HG03025 (cell line): ENCODE measurements at regions not wholly inside any gene's neighbourhood (a gene's known extent, or its start where the extent isn't known, plus 50 kb on each side); places are given as distances from the start of the nearest gene placed in this dataset.

Experiments used
- ATAC-seq: cut with Tn5 transposase; IDR thresholded peaks from one replicate; pipeline ENCODE4 v1.9.1; 2021; ENCODE audit warnings: mild to moderate bottlenecking, moderate library complexity; ENCODE audit not compliant: unreplicated experiment, low FRiP score

- no peak for ATAC-seq
Observed at GRCh38 chr1:55285834-55286233, 70.7 kb upstream of the USP24 start.

DNA sequence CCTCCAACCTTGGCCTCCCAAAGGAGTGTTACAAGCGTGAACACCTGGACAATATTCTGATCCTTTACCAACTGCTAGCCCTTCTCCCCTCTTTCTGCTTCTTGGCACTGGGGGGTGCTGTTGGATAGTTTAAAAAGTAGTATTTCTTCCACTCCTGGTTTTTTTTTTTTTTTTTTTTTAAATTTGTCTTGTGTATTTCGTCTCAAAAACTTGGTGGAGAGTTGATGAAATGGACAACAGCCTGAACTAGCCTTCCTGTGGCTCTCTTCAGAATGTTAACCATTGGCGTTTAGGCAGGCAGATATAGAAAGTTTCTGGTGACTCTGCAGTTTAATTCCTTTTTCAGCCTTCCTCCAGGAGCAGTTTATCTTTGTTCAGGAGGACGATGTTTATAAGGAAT lies 69.7 kb upstream of the USP24 start:
- ATAC-seq: no peak

GRCh38 chr1:55282058-55282457 lies 66.9 kb upstream of the USP24 start:
- ATAC-seq: no peak

DNA sequence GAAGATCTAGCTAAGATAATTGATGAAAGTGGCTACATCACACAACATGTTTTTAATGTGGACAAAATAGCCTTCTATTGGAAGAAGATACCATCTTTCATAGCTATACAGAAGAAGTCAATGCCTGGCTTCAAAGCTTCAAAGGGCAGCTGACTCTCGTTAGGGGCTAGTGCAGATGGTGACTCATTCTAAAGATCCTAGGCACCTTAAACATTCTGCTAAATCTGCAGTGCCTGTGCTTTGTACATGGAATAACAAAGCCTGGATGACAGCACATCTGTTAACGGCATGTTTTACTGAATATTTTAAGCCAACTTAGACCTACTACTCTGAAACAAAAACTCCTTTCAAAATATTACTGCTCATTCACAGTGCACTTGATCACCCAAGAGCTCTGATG lies 65.6 kb upstream of the USP24 start:
- no peak for ATAC-seq

DNA sequence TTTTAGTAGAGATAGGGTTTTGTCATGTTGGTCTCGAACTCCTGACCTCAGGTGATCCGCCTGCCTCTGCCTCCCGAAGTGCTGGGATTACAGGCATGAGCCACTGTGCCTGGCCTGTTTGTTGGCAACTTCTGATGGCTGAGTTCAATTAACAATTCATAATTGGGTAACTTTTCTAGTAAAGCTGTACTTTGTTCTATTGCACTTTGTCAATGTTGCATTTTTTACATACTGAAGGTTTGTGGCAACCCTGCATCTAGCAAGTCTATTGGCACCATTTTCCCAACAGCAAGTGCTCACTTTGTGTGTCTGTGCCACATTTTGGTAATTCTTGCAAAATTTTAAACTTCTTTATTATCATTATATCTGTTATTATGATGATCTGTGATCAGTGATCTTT lies 64.5 kb upstream of the USP24 start:
- no peak for ATAC-seq

DNA sequence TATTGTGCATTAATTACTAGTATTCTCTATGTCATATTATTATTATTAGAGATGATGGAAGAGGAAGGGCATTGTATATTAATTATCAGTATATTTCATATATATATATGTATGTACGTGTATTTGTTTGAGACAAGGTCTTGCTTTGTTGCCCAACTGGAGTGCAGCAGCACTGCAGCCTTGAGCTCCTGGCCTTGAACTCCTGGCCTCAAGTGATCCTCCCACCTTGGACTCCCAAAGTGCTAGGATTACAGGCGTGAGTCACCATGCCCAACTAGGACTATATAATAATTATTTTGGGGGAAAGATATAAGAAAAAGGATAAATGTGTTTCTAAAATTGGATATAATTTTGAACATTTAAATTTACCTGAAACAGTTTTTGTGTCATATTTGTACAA lies 63.2 kb upstream of the USP24 start:
- ATAC-seq: no peak

- ATAC-seq: peak; percentile 84
Observed at GRCh38 chr1:55277377-55278130, 62.4 kb upstream of the USP24 start.

DNA sequence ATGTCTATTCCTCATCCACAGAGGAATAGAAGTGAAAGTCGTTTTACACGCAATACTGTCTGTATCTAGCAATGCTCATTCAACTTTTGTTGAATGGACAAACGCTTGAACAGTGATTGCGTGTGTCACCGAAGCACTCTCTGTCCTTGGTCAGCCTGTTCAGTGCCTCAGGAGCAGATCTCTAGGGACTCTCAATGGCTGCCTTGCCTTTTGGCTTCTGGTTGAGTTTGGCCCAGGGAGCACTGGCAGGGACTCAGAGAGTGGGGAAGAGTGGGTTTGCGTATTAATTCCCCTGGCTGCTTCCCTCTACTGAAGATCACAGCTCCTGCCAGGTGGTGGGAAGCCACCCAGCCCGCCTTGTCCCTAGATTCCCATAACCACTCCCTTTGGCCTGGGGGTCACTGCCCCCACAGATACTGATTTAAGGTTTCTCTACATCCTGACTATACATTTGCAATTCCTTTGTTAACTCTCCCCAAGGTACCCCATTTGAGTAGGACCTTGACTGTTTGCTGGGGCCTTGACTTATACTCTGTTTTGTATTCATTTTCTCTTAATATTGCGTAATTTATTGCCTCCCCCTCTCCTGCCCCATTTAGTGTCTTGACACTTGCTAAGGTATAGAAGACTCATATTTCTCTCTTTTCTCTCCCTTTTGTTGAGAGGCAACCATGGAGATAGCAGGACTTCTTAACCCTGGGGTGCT lies 61.7 kb upstream of the USP24 start:
- no peak for ATAC-seq

GRCh38 chr1:55275941-55276341 lies 60.8 kb upstream of the USP24 start:
- ATAC-seq: no peak

- ATAC-seq: no peak
Observed at GRCh38 chr1:55275151-55275748, 60.1 kb upstream of the USP24 start.

GRCh38 chr1:55272994-55273393 lies 57.8 kb upstream of the USP24 start:
- no peak for ATAC-seq
